Colonic mucosa (tissue), 4 donors: ENCODE measurements at regions not wholly inside any gene's neighbourhood (a gene's known extent, or its start where the extent isn't known, plus 50 kb on each side); places are given as distances from the start of the nearest gene placed in this dataset.

Experiments used
- DNase-seq: peaks from one replicate; pipeline ENCODE4 v3.0.0-alpha.2; 2020
- H3K27ac ChIP-seq: fragments of 200-600 bp; one replicate; pipeline ENCODE4 v1.8.0; 2021
- H3K27me3 ChIP-seq: fragments of 200-600 bp; one replicate; pipeline ENCODE4 v1.8.0; 2021
- H3K36me3 ChIP-seq: fragments of 200-600 bp; one replicate; pipeline ENCODE4 v1.8.0; 2021
- H3K4me1 ChIP-seq: fragments of 200-600 bp; one replicate; pipeline ENCODE4 v1.8.0; 2021; ENCODE audit warnings: mild to moderate bottlenecking
- H3K4me3 ChIP-seq: fragments of 200-600 bp; one replicate; pipeline ENCODE4 v1.8.0; 2021
- H3K9ac ChIP-seq, 2 donors: one replicate each; pipeline ENCODE4 v1.7.0; 2013; ENCODE audit warnings: control low read depth in 2 of 2, low read depth in 2 of 2, low read length in 2 of 2
- H3K9me3 ChIP-seq: fragments of 200-600 bp; one replicate; pipeline ENCODE4 v1.8.0; 2021
- intact Hi-C: fragments of 100-400 bp; cut with DNase I; formaldehyde crosslinking; loops from one replicate; pipeline ENCODE4 v1.14.1; 2022
- TF ChIP-seq, protein P1 (sequence below): fragments of 200-600 bp; IDR thresholded peaks from one replicate; pipeline ENCODE4 v1.8.0; 2022; ENCODE audit warnings: antibody characterized with exemption, mild to moderate bottlenecking
- donor health status: healthy.
- donor health status: DM: no; HTN: no; CAD: no.
- donor health status: DM: no; HTN: no; CAD: no.

DNA sequence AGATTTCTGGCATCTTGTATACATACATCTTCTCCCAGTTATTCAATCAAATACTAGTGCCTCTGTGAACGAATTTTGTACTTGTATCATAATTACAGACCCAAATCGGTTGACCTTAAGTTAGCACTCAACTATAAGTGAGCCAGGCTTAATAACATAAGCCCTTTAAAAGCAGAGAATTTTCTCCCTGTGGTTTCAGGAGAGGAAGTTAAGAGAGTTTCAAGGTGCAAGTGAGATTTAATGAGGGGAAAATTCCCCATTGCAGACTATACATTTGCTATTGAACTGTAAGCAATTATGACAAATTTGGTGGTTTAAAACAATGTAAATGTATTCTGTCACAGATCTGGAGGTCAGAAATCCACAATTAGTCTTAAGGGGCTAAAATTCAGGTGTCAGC lies 261.9 kb upstream of the NREP start:
- H3K9ac ChIP-seq = no peak overlapping the region
- TF ChIP-seq, protein P1, sequence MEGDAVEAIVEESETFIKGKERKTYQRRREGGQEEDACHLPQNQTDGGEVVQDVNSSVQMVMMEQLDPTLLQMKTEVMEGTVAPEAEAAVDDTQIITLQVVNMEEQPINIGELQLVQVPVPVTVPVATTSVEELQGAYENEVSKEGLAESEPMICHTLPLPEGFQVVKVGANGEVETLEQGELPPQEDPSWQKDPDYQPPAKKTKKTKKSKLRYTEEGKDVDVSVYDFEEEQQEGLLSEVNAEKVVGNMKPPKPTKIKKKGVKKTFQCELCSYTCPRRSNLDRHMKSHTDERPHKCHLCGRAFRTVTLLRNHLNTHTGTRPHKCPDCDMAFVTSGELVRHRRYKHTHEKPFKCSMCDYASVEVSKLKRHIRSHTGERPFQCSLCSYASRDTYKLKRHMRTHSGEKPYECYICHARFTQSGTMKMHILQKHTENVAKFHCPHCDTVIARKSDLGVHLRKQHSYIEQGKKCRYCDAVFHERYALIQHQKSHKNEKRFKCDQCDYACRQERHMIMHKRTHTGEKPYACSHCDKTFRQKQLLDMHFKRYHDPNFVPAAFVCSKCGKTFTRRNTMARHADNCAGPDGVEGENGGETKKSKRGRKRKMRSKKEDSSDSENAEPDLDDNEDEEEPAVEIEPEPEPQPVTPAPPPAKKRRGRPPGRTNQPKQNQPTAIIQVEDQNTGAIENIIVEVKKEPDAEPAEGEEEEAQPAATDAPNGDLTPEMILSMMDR = no peak
- DNase-seq = no peak
- H3K4me3 ChIP-seq = no peak overlapping the region
- no peak overlapping the region for H3K27ac ChIP-seq
- H3K4me1 ChIP-seq = no peaks in the 10 kb centered on the region
- H3K36me3 ChIP-seq = no peaks in the 10 kb centered on the region
- H3K9me3 ChIP-seq = no peaks in the 10 kb centered on the region
- no peaks in the 10 kb centered on the region for H3K27me3 ChIP-seq
- intact Hi-C loops = no loop called here

DNA sequence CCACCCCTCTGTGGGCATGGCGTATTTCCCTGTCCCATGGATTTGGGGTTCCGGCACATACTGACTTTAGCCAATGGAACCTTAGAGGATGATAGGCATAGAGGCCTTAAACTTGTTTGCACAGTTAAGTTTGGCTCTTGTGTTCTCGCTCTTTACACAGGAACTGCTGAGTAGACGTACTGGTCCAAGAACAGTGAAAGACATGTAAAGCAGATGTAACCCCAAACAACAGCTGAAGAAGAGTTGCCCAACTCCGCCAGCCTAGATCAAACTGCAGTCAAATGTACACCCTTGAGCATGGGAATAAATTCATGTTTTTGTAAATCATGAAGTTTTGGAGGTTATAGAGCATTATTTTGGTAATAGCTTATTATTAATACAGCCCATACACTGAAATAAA lies 260.0 kb upstream of the NREP start:
- Histone ChIP-seq H3K27me3 (no peaks in the 10 kb centered on the region), H3K9me3 (no peaks in the 10 kb centered on the region), H3K4me1 (no peaks in the 10 kb centered on the region), H3K27ac (no peak overlapping the region), H3K4me3 (no peak overlapping the region), H3K36me3 (no peaks in the 10 kb centered on the region), H3K9ac (no peak overlapping the region)
- TF ChIP-seq, protein P1 = no peak
- intact Hi-C loops = no loop called here
- no peak for DNase-seq

DNA sequence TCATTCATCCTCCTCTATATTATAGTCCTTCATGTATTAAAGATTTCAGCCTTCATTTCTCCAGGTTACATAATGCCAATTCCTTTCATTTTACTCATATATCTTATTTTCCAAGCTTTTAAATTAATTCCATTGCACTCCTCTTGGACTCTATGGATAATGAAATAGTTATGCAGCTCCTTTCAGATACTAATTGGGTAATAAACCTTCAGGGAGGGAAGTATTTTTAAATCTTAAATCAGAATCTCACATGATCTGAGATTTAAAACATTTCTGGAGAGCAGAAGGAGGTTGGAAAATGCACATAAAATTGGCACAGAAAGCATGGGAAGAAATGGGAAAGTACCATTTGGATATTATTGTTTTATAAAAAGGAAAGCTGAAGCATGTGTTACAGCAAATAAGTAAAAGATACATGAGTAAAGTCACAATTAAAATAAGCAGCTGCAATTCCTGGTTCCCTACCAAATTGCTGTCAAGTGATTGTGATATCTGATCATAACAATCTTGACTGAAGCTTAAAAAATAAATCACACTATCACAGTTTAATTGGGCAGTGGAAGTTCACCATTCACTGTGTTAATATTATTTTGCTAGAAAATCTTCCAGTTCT lies 257.9 kb upstream of the NREP start:
- TF ChIP-seq, protein P1 = no peak
- no peak for DNase-seq

DNA sequence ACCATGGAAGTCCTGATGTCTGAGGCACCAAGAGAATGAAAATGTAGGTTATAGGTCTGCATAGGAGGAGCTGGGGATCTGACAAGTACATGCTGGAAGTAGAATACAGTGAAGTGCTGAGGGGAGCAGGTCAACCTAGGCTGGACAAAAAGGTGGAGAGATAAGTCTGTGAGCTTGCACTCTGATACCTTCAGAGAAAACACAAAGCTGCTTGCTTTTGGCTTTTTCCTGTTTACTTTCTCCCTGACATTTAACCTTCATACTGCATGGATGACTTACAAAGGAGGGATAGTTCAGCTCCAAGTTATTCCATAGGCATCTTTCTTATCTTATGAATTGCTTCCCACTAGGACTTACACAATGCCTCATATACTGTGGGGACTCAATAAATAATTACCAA lies 256.7 kb upstream of the NREP start:
- H3K9me3 ChIP-seq = no peaks in the 10 kb centered on the region
- intact Hi-C loops = no loop called here
- DNase-seq = no peak
- H3K27ac ChIP-seq = no peak overlapping the region
- H3K4me1 ChIP-seq = no peaks in the 10 kb centered on the region
- H3K4me3 ChIP-seq = no peak overlapping the region
- no peak overlapping the region for H3K9ac ChIP-seq
- TF ChIP-seq, protein P1 = no peak
- H3K27me3 ChIP-seq = no peaks in the 10 kb centered on the region
- H3K36me3 ChIP-seq = no peaks in the 10 kb centered on the region

More for the DNA sequence above, 257.9 kb upstream of the NREP start:
- Histone ChIP-seq H3K36me3 (no peaks in the 10 kb centered on the region), H3K27me3 (no peaks in the 10 kb centered on the region), H3K9ac (no peak overlapping the region), H3K4me3 (no peak overlapping the region), H3K4me1 (no peaks in the 10 kb centered on the region), H3K9me3 (no peaks in the 10 kb centered on the region), H3K27ac (no peak overlapping the region)
- intact Hi-C loops = no loop called here

DNA sequence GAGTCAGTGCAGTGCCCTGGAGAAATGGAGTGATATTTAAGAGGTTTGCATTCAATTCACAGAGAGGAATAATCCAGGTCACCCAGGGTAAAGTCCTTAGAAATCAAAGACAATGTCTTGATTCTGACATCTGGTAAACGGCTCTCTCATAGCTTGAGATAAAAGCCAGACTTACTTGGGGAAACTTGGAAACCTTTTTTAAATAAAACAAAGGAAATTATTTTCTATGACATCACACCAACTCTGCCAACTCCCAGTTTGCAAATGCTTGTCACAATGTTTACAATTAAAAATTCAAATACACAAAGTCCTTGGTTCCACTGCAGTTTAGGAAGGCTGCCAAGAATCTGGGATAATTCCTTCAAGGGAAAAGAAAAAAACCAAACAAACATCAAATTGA lies 255.1 kb upstream of the NREP start:
- TF ChIP-seq, protein P1 = no peak
- H3K9me3 ChIP-seq = no peaks in the 10 kb centered on the region
- intact Hi-C loops = no loop called here
- H3K9ac ChIP-seq = no peak overlapping the region
- no peak for DNase-seq
- H3K36me3 ChIP-seq = no peaks in the 10 kb centered on the region
- no peak overlapping the region for H3K4me3 ChIP-seq
- H3K27me3 ChIP-seq = no peaks in the 10 kb centered on the region
- no peak overlapping the region for H3K27ac ChIP-seq
- H3K4me1 ChIP-seq = no peaks in the 10 kb centered on the region
